CD4-positive, alpha-beta T cell treated with Interferon alpha-2 for 1 hour (primary cell): ENCODE measurements at regions not wholly inside any gene's neighbourhood (a gene's known extent, or its start where the extent isn't known, plus 50 kb on each side); places are given as distances from the start of the nearest gene placed in this dataset.

ENCODE experiments used
- DNase-seq, 2 donors: peaks; one replicate each; pipeline ENCODE4 v3.0.0-alpha.2; 2020 to 2022

DNA sequence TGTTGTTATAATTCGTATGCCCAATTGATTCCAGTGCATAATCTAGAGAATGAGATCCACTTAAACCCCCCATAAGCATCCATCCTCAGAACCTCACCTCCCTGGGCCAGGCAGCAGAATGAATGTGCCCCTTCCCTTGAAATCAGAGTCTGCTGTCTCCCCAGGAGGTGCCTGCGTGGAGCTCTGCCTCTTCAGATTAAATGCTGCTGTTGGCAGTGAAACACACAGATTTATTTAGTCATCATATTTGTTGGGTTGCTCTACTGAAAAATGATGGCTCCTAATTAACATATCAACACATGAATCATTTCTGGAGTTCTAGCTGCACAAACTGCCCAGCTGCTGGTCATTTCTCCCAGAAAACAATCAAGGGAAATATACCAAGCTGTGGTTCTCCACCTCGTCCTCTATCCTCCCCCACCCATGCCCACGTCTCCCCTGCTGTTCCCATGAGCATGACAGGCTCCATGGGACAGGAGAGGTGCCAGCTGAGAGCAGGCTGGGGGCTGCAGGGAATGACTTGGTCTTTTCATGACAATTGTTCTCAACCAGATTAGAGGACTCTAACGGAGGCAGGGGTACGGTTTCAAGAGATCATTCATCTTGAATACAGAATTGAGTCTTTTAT, 633.1 kb downstream of the CDH26 start:
- no peak for DNase-seq

DNA sequence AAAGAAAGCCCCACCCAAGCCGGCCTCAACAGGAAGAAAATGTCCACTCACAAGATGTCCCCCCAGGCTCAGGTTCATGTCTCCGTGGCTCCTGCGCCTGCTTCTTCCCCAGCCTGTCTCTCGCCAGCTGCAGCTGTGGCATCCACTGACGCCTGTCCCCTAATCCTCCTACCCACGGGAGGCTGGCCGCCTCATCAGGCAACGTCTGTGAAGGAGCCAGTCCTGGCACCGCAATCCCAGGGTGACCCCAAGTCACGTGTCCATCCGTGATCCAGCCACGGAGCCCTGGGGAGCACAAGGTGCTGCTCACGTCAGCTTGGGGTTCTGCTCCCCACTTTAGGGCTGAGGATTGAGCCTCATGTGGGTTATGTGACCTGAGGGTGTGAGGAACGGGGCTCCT, 640.3 kb downstream of the CDH26 start:
- no peak for DNase-seq

DNA sequence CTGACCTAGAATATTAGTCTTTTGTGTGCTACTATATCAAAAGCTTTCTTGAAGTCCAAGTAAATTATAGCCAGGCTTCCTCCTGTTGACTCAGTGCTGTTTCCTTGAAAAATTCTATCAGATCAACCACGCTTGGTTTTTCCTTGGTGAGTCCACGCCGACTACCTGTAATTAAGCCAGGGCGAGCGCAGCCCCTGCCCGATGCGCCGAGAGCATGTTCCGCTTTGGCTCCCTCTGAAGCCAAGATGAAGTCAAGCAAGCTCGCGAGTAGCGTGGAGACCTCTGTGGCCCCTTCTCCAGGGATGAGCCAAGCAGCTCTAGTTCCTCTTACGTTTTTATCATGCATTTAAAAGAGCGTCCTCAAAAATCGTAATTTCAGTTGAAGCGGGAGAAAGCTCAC, 641.2 kb downstream of the CDH26 start:
- no peak for DNase-seq

DNA sequence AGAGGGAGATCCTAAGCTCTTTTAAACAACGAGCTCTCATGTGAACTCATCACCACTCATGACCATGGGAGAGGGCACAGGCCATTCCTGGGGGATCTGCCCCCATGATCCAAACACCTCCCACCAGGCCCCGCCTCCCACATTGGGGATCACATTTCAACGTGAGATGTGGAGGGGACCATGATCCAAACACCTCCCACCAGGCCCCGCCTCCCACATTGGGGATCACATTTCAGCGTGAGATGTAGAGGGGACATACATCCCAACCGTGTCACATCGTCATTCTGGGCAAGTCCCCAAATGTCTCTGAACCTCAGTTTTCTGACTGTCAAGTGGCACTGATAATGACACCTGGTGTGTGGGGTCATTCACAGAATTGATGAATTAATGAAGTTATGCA, 641.8 kb downstream of the CDH26 start:
- no peak for DNase-seq

DNA sequence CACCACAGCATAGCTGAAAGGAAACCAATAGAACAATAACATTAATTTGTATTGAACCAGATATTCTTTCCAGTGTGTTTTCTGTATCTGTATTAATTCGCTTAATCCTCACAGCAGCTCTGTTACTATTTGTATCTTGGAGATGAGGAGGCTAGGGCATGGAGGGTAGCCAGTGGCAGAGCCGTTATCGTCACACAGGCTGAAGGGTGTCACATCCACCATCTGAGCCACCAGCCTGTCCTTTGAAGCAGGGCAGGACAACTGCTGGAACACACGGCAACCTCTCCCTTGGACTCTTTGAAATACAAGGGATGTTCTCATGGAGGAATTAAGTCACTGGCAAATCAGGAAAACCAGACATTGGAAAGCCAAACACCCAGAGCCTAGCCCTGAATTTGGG, 628.0 kb upstream of the CDH4 start:
- DNase-seq, result no peak

DNA sequence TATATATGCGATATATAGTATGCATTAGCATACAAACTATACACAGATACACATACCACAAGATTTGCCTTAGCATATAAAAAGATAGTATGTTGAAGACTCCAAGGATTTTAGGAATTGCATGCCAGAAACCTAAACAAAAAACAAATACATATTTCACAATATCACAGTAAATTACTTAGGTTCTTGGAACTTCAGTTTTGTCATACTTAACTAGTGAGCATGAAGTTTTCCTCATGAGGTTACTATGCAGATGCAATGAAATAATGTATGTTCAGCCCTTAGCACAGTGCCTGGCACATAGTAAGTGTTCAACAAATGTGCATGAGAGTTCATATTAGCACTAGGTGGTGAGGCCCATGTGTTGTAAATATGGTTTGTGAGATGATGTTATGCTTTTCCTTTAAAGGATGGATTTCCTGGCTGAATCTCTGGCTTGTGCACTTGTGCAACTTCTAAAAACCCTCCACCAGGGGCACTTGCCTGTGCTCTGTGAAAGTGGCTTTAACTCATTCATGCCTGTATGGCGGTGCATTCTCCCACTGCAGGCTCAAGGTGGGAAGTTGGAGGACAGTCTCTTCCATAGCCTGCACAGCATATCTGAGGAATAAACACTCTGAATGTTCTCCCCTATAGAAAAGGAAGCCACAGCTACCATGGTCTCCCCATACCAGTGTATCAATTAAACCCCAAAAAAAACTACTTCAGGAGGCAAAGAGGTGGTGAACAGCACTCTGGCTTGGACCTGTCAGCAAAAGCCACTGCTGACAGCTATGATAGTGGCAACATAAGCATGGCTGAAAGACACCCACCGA, 624.1 kb upstream of the CDH4 start:
- DNase-seq, result no peak

DNA sequence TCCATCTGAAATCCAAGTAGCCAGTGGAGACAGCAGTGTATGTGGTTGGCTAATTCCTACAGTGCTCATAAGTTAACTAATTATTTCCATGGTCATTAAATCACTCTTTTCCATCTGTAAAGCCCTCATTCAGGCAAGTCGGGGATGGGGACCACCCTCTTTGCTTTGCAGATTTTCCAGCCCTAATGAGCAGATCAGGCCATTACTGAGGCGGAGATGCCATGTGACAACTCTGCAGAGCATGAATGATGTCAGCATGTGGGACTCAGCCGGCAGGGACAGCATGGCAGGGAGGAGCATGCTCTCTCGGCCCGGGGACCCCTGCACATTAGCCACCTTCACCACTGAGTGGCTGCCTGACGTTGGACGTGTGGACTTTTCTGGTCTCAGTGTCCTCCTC, 623.3 kb upstream of the CDH4 start:
- DNase-seq, result no peak

DNA sequence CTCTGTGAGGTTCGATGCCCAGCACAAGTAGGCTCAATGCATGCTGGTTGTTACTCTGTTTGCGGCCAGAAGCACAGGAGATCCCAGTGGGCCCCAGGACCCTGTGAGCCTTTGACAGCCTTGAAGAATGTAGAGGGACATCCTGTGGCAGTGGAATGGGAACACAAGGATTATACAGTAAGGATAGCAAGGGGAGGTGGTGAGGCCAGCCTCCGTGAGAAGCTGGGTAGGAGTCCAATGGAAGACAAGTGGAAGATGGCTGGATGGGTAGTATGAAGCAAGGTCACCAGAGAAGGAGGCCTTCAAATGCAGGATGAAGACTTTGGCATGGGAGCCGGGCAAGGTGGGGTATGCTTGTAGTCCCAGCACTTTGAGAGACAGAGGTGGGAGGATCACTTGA, 622.9 kb upstream of the CDH4 start:
- DNase-seq, result no peak

DNA sequence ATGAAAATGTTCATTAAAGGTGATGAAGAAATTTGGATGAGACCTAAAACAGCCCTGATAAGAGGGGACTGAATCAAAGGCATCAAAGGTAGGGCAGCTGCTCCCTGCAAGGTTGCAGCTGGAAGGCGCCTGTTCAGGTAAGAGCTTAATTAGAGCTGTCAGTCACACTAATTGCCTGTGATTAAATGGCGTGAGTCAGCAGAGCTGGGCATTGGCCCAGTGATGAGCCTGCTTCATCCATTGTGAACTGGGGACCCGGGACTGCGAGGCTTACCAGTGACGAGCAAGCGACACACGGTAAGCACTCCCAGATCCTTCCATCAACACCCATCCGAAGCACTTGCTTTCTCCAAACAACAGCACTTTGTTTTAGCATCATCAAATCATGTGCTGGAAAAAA, 621.5 kb upstream of the CDH4 start:
- DNase-seq, result no peak

DNA sequence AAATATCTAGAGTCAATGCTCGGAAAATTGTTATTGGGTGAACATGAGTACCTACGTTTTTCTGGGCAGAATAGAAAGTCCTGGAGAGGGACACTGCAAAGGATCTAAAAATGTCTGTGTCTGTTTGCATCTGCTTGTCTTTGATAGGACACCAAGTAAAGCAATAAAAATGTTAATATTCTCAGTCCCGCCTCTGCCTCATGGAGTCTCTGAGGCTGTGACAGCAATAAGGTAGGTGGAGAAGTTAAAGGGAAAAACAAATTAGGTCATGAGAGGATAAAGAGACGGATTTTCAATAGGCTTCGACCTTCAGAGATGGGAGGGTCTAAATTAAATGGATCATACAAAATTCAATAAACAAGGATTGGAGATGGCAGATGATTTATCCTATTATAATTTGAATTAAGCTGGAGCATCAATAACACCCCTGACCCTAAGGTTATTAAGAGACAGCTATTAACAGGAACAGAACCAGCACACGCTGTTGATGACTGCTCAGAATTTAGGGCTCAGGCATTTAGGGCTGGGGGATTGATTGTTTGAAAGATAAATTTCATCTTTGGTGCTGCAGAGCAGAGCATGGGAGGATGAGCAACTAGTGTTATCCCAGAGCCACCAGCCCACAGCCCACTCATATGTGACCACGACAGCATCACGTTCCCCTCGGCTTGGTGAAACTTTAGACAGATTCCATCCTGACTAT, 620.3 kb upstream of the CDH4 start:
- no peak for DNase-seq

DNA sequence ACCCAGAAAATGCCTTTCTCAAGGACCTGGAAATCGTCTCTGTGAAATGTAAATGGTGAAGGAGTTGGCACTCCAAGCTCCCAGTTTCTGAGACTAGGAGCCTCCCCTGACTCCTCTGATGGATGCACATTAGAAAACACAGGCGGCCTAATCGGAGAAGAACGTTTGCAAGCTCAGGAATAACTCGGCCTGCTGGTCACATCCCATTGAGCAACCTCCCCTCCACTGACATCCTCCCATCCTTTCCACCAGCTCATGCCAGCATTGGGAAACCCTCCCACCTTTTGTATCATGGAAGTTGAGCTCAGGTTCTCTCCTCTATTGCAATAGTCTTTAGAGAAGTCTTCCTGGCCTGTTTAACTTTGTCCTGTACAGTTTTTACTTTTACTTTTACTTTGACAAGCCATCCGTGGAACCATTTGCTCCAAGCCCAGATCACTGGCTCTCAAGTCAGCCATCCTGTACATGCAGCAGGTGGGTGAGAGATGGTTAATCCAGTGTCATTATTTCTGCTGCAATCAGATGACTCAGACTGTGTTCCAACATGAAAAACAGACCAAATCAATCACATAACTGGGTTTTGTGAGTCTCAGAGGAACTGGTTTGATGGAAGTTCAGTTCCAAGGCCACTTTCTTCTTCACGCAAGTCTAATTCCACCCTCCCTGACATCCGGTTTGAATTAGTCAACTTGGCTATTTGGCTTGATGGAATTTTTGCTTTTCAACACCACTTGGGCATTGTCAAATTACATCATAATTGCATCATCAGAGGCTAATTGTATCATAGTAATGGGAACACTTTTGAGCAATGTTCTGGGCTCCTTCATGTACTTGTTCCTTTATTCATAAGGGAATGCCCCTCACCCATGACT, 619.4 kb upstream of the CDH4 start:
- DNase-seq, result no peak

DNA sequence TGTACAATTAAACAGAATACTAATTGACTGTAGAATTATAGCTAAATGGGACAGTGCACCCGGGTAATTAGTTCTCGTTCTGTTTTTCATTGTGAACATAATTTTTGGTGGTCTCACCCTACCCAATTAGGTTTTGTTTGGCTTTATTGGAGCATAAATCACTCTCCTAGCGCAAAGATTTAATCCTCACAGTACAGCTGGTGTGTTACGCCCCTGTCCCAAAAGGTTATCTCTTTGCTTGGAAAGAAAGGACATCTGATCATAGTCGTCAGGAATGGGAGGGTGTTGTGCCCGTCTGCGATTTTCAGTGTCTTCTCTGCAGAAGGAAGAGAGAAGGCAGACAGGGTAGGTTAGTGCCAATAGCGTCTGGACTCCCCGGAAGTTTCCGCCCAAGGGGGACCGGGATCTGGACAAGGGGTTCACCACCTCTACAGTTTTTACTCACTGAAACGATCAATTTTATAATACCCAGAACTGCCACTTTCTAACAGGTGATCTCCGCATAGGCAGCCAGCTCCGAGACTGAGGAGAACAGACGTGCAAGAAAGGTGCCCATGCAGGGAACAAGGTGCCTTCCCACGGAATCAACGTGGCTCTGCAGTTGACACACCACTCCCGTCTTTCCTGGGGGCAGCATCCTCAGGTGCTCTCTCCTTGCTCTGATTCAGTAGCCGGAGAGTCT, 617.4 kb upstream of the CDH4 start:
- no peak for DNase-seq

DNA sequence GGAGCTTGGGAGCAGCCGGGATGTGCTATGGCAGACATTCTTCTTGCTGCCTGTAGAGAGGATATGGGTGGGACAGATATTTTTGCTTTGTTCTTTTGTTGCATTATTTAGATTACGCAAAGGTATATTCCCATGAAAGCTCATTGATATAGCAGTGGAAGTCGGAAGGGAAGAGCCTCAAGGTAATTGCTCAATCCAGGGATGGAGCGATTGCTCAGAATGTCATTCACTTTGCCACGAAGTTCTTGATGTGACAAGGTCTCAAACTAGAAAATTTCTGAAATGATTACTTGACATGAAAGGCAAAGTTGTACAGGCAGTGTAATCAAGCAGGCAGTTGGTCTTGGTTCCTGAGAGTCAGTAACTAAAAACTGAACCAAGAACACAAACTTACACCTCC, 615.6 kb upstream of the CDH4 start:
- DNase-seq, result no peak

DNA sequence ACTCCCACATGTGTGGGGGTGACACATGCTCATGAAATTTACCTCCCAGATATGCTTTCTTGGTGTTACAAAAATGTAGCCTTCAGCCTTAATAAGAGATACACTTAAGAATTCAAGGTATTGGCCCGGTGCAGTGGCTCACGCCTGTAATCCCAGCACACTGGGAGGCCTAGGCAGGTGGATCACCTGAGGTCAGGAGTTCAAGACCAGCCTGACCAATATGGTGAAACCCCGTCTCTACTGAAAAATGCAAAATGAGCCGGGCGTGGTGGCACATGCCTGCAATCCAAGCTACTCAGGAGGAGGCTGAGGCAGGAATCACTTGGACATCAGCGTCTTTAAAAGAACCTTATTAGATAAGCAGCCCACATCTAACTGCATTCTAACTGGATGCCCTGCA, 614.3 kb upstream of the CDH4 start:
- no peak for DNase-seq

DNA sequence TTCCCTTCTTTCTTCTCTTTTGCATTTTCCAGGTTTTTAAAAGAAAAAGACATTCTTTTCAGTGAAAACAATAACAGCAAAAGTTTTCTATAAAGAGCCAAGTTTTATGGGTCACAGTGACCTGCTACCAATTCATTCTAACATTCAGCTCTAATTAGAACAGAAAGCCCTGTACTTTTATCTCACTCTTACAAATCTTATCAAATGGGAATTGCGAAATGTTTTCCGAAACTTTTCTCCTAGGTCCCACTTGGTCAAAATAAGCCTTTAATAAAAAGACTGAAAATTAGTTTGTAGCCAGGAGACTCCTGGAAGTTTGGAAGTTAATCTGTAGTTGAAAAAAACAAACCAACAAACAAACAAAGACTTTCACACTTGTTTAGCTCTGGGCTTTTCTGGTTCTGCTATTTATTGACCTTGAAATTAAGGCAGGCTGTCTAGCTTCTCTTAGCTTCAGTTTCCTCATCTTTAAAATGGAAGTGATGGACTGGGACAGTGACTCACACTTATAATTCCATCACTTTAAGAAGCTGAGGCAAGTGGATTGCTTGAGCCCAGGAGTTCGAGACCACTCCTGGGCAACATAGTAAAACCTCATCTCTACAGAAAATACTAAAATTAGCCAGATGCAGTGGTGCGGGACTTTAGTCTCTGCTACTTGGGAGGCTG, 613.5 kb upstream of the CDH4 start:
- no peak for DNase-seq

DNA sequence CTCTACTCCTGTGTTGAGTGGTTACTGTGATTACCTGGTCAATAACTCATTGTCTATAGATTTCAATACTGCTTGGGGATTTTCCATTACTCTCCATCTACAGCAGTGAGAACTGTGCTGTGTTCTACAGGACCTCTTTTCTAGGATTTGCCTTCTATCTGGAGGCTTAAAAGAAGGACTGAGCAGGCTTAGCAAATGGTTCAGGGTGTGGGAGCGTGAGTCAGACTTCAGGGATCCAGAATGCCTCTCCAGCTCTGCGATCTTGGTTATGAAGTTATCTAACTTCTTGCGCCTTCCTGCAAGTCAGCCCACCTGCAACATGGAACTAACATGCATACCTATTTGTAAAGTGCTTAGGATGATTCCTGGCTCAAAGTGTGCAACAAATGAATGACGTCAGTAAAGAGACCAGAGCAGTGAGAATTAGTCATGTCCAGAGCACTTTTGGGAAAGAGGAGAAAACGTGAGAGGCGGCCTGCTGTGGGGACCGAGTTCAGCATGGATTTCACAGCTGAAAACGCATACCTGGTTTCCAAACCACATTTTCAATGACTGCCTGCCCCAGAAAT, 610.1 kb upstream of the CDH4 start:
- no peak for DNase-seq

DNA sequence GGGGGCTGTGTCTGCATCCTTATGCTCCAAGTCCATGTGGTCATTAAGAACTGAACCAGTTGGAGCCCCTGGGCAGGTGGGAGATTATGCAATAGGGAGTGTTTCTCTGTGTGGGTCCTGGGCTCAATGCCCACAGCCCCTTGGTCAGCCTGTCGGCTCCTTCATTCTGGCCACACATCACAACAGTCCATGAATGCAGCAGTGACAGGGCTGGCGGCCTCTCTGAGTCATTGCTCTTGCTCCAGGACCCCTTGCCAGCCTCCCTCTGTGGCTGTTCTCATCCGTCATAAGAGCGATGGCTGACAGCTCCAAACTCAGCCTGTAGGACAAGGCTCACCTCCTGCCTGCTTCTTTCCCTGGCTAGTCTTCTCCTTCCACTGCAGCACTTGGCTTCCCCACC, 609.5 kb upstream of the CDH4 start:
- DNase-seq, result no peak

DNA sequence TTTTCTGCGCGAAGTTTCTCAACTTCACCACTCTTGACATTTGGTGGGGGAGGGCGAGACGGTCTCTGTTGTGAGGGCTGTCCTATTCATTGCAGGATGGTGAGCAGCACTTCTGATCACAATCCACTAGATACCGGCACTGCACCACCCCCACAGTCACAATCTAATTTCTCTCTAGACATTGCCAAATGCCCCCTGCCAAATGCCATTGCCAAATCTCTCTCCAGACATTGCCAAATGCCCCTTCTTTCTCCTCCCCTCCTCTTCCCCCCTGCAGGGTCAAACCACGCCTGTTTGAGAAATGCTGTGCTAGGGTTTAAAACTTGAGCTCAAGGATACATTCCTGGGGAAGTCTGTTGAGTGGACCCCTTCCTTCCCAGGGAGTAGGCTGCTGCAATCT, 603.5 kb upstream of the CDH4 start:
- no peak for DNase-seq

DNA sequence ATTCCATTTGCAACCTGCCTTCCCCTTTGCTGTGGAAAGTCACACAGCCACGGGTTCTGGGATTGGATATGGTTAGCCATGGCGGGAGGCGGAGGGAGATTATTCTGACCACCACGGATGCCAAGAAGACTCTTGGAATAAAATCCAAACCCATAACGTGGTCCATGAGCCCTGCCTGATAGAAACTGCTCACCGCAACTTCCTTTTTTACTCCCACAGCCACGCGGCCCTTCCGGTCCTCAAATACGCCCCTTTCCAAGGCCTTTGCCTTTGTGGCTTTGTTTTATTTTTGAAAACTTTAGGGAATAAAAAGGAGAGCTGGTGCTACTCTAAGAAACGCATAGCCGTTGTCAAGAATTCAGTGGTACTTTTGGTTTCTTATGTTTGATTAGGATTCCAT, 602.5 kb upstream of the CDH4 start:
- no peak for DNase-seq

DNA sequence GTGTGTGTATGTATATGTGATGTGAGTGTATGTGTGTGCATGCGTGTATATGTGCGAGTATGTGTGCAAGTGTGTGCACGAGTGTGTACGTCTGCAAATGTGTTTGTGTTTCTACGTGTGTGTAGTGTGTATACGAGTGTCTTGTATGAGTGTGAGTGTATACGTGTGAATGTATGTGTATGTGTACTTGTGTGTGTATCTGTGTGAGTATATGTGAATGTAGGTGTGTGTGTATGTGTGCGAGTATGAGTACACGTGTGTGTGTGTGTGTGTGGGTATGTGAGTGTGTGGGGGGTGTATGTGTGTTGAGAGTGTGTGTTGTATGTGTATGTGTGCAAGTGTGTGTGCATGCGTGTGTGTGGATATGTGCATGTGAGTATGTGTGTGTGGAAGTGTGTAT, 602.0 kb upstream of the CDH4 start:
- no peak for DNase-seq

DNA sequence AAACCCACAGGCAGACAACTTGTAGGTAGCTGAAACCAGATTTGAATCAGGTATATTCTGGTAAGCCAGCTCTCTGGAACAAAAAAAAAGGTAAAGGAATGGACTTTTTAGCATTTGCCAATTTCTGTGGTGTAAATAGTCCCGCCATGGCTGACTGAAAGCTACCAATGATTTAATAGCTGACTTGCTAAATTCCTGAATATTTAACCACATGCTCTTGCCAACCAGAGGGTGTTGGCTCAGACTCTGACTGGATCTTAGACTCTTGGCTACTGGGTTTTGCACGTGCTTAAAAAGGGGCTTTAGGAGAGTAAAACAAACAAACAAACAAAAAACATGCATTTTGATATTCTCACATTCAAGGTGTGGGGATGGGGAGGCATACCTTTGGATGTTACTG, 600.0 kb upstream of the CDH4 start:
- DNase-seq, result no peak

DNA sequence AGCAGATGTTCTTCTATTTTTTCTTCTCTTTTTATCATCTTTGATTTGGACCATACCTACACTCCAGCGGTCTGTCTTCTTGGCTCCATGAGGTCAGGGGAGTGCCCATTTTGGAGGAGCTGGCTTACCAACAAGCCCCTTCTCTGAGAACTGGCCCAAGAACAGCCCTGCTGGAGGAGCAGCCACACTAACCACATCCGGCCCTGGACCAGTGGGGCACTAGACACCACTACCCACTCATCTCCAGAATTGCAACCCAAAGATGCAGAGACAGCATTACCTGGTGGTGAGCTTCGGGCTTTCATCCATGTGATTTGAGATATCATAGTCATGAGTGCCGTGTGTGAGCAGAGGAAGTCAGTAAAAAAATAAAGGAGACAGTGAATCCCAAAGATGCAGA, 599.4 kb upstream of the CDH4 start:
- DNase-seq, result no peak
